HG02884 (cell line): ENCODE measurements at regions not wholly inside any gene's neighbourhood (a gene's known extent, or its start where the extent isn't known, plus 50 kb on each side); places are given as distances from the start of the nearest gene placed in this dataset.
"Not testable (repeated sequence)": the region's sequence is repeated elsewhere in the genome, so short reads cannot be mapped to it uniquely, and the experiment has no call there.

ENCODE experiments used
- ATAC-seq: cut with Tn5 transposase; IDR thresholded peaks from one replicate; pipeline ENCODE4 v1.9.1; 2021; ENCODE audit warnings: mild to moderate bottlenecking, moderate library complexity; ENCODE audit not compliant: unreplicated experiment

DNA sequence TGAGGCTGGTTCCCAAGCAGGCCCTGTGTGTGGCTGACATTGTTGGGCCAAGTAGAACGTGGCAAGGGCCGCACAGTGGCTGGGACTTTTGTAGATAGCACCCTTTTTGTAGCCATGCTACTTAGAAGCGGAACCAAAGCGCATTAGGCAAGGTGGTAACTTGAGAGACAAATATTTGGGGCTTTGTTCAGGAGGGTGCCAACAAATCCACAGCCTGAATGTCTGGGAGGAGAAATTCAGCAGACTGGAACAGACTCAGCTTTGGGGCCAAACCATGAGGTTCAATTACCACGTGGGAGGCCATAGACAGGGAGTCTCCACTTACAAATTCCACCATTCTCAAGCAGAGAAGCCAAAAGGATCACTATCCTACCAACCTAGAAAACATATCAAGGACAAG lies 183.7 kb downstream of the RGS9 start:
- no peak for ATAC-seq

DNA sequence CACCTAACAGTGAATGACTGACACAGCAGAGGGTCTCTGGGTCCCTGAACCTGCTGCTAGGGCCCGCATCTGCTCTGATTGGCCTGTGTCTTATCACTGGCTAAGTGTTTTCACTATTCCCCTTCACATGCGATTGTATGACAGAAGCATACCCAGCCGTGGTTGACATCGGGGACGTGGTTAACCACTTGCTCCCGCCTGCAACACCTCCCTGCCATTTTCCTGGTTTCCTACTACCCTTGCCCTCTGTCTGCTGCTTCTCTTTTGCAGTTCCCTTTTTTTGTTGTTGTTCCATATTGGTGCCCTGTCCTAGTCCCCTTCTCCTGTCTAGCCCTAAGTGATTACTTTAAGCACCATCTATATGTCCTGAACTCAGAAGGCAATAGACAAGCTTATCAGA lies 177.0 kb downstream of the RGS9 start:
- ATAC-seq, result no peak

GRCh38 chr17:65312718-65313377 lies 175.7 kb downstream of the RGS9 start:
- ATAC-seq, result no peak

- ATAC-seq, result no peak
Observed at GRCh38 chr17:65311261-65311660, 174.1 kb downstream of the RGS9 start.

GRCh38 chr17:65307961-65308316 lies 170.8 kb downstream of the RGS9 start:
- ATAC-seq, result no peak

DNA sequence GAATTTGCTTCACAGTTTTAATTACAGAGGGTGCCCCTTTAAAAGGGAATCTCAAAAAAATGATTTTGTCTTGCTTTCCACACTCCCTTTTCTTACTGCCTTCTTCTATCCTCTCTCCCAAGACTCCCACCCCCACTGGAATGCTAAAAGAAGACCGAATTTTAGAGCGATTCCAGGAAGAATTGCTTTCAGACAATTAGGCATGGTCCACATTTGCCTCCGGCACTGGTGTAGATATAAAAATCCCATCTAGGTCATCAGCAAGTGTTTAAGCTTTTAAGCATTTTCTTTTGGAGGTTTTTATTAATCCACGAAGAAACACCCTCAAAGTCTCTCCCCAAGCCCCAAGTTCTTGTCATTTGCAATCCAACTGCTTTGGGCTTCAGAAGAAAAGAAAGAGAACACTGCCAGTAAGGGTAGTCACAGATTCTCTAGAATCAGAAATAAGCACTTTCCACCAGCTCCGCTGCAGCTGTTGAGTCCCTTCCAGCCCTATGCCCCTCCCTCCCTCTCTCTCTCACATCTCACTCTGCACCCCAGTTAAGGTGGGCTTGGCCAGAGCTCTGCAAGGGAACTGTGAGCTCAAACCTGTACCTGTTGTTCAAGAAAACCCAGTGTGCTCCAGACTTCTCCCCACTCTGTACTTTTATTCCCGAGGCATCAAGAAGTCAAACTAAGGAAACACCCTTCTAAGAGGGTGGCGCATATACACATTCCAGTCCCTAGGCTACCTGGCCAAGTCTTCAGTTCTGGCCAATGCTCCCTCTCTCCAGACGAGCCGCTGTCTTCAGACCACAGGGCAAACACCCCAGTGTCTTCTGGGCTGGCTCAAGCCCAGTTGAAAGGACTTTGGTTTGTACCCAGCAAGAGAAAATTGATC lies 170.2 kb downstream of the RGS9 start:
- ATAC-seq, result no peak

DNA sequence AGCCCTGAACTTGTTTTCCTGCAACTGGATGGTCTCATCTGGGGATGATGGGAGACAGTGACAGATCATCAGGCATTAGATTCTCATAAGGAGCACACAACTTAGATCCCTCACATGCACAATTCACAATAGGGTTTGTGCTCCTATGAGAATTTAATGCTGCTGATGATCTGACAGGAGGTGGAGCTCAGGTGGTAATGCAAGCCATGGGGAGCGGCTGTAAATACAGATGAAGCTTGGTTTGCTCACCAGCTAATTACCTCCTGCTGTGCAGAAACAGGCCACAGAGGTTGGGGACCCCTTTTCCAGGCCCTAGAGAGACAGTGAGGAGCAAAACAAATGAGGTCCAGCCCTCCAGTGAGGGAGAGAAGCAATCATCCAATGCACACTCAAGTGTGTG lies 168.6 kb downstream of the RGS9 start:
- no peak for ATAC-seq

DNA sequence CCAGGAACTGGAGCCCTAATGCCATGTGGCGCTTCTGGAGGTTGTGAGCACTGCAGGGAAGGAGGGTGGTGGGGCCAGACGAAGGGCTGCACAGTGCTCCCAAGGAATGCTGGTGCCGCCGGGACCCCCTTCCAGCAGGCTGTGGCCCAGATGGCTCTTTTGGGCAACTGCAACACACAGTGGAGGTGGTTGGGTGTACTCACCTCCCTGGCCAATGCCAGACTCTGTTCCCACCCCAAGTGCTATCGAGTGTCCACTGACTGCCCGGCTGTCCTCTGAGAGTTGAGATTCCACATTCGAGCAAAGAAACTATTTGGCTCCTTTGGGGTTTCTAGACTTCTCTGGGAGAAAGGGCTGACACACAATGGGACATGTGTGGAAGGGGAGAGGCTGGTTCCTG lies 167.9 kb downstream of the RGS9 start:
- no peak for ATAC-seq

DNA sequence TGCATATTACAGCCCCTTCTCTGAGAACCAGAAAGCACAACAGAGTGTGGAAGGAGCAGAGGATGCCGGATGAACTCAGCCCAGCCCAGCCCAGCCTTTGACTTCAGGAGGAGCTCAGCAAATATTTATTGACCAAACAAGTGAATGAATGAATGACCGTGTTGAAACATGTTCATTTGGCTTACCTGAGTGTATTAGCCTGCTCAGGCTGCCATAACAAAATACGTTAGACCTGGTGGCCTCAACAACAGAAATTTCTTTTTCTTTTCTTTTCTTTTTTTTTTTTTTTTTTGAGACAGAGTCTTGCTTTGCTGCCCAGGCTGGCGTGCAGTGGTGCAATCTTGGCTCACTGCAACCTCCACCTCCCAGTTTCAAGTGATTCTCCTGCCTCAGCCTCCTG lies 164.7 kb downstream of the RGS9 start:
- ATAC-seq, result not testable (repeated sequence)

- no peak for ATAC-seq
Observed at GRCh38 chr17:65301184-65301583, 164.0 kb downstream of the RGS9 start.

DNA sequence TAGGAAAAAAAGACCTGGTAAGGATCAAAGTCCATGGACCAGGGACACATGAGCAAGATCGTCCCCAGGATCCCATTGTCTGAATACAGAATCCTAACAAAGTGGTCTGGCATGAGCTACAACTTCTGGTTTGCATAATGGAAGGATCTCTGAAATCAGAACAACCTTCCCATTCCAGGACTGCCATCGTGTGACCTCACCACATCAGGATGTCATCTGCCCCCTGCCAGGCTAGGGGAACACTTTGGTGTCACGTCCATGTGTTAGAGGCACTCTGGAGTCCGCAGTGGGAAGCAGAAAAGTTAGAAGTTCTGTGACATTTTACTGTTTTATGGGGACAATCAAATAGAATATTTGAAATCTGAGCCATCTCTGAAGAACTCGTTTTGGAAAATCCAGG lies 160.7 kb downstream of the RGS9 start:
- ATAC-seq, result no peak

GRCh38 chr17:65297384-65297783 lies 160.2 kb downstream of the RGS9 start:
- ATAC-seq, result no peak

GRCh38 chr17:65294181-65294719 lies 157.1 kb downstream of the RGS9 start:
- ATAC-seq, result peak; percentile 60

DNA sequence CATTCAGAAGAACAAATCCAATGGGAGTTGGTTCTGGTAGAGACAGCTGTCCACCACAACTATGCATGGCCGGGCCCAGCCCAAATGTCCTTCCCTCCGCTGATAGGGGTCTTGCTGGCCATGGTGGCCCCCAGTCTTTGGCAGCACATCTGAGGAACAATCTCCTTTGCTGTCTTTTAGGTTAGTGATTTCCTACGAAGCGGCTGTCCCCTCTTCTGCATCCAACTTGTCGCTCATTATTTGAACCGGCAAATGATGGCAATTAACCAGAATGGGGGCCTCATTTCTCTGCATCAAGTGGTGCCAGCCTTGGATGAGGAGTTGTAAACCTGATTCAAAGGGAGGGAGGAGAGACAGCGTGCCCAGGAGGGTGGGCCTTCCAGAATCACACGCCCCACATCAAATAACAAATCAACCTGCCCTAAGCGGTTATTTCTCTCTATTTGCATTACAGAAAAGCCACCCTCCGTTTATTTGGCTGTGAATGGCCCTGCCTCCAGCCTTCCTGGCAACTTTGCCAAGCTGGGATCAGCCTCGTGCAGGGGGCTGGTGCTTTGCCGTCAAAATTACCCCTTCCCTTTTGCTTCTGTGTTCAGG lies 156.5 kb downstream of the RGS9 start:
- no peak for ATAC-seq

DNA sequence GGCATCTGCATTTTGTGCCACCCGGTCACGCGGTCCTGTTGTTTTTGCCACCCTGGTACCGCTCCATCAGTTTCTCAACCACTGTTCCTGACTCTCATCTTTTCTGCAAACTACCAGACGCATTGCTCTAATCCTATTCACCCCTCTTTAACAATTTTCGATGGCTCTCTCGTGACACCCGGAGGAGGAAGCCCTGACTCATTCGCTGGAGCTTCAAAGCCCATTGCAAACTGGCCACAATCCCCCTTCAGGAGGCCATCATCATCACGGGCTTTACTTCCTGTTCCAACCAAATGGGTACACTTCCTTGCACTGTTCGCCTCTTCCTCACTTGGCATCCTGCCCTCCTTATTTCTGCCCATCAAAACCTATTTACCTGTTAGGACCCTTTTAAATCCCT lies 155.3 kb downstream of the RGS9 start:
- ATAC-seq, result no peak

DNA sequence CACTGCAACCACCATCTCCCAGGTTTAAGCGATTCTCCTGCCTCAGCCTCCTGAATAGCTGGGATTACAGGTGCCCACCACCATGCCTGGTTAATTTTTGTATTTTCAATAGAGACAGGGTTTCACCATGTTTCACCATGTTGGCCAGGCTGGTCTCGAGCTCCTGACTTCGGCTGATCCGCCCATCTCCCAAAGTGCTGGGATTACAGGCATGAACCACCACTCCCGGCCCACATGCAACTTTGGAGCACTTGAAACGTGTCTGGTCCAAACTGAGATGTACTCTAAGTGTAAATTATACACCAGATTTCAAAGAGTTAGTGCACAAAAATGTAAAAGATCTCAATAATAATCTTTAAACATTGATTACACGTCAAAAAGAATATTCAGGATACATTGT lies 154.1 kb downstream of the RGS9 start:
- not testable (repeated sequence) for ATAC-seq

- ATAC-seq, result no peak
Observed at GRCh38 chr17:65290616-65291015, 153.4 kb downstream of the RGS9 start.

DNA sequence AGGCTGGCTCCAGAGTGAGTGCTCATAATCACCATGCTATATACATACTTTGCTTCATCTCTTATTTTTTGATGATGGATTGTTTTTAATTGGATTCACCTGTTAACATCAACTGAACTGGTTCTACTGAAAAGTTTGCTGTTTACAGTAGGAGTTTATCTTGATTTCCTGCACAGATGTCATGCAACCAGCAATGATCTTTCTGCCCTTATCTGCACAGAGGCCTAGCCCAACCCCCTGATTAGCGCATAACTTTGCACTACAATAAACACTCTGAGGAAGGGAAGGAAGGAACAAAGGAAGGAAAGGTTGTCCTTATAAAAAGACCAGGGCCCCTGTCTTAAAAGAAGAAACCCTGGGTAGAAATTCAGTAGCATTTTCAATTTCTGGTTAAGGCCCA lies 152.9 kb downstream of the RGS9 start:
- no peak for ATAC-seq

- ATAC-seq, result no peak
Observed at GRCh38 chr17:65287040-65287439, 149.9 kb downstream of the RGS9 start.

- ATAC-seq, result no peak
Observed at GRCh38 chr17:65283704-65284103, 146.5 kb downstream of the RGS9 start.

DNA sequence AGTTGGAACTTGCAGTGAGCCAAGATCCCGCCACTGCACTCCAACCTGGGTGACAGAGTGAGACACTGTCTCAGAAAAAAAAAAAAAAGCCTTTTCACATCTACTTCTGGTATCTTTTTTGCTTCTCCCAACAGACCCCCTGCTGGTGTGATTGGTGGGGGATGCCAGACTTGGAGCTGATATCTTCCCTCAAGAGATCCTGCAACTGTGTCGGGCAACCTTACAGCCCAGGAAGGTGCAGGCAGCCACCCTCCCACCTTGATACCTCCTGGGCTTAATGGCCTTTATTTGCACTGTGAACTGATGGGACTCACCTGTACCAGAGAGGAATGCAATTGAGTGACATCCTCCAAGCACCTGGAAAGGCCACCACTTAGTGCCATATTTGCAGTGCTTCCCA lies 142.3 kb downstream of the RGS9 start:
- ATAC-seq, result no peak

GRCh38 chr17:65278820-65279184 lies 141.6 kb downstream of the RGS9 start:
- no peak for ATAC-seq
